IMR-90 (cell line): ENCODE measurements at regions not wholly inside any gene's neighbourhood (a gene's known extent, or its start where the extent isn't known, plus 50 kb on each side); places are given as distances from the start of the nearest gene placed in this dataset.

Source experiments
- ATAC-seq: fragments of 200-7000 bp; cut with Tn5 transposase; 2 replicates; pipeline ENCODE4 v1.9.1; 2020; ENCODE audit warnings: low read depth, mild to moderate bottlenecking, moderate library complexity
- BruUV-seq: library from RNA; stranded (reverse); fragments of 400-500 nt; replicated peaks from 2 replicates; lab custom pipeline; 2021; lab: Mats Ljungman, UMichigan
- CTCF ChIA-PET: fragments of 300-600 bp; formaldehyde crosslinking; extraction: SDS; loops from one replicate; lab custom pipeline; 2021; ENCODE audit warnings: antibody characterized with exemption; lab: Yijun Ruan, JAX
- POLR2A ChIA-PET: fragments of 300-600 bp; sonication (Branson Sonifier 250); formaldehyde crosslinking; loops from one replicate; lab custom pipeline; 2022; ENCODE audit warnings: antibody characterized with exemption; ENCODE audit not compliant: unreplicated experiment; lab: Charles Lee
- DNase-seq: peaks from one replicate; pipeline ENCODE4 v3.0.0; 2013
- H2AFZ ChIP-seq: replicated peaks from 2 replicates; pipeline ENCODE3; 2013; ENCODE audit warnings: low read length, mild to moderate bottlenecking; ENCODE audit not compliant: poor library complexity
- H2AK5ac ChIP-seq: 2 replicates; pipeline ENCODE4 v1.6.1; 2013; ENCODE audit warnings: low read depth, low read length, inconsistent platforms
- H2AK9ac ChIP-seq: replicated peaks from 2 replicates; pipeline ENCODE3; 2013; ENCODE audit warnings: mild to moderate bottlenecking, low read depth, low read length, moderate library complexity; ENCODE audit not compliant: poor library complexity
- H2BK120ac ChIP-seq: 2 replicates; pipeline ENCODE4 v1.6.1; 2013; ENCODE audit warnings: low read depth, low read length, inconsistent platforms
- H2BK15ac ChIP-seq: 3 replicates; pipeline ENCODE4 v1.6.1; 2013; ENCODE audit warnings: low read depth, low read length, inconsistent platforms
- H2BK20ac ChIP-seq: 2 replicates; pipeline ENCODE4 v1.6.1; 2013; ENCODE audit warnings: low read depth, mild to moderate bottlenecking, inconsistent platforms, low read length, moderate library complexity
- H2BK5ac ChIP-seq: 2 replicates; pipeline ENCODE4 v1.6.1; 2013; ENCODE audit warnings: mild to moderate bottlenecking, low read depth, low read length, inconsistent platforms; ENCODE audit not compliant: poor library complexity, severe bottlenecking
- H3K14ac ChIP-seq: replicated peaks from 2 replicates; pipeline ENCODE4 v1.6.1; 2013; ENCODE audit warnings: low read depth, low read length, inconsistent platforms
- H3K18ac ChIP-seq: 2 replicates; pipeline ENCODE4 v1.6.1; 2013; ENCODE audit warnings: low read depth, low read length, control low read depth
- H3K23ac ChIP-seq: 2 replicates; pipeline ENCODE4 v1.6.1; 2013; ENCODE audit warnings: low read depth, low read length, inconsistent platforms
- H3K27ac ChIP-seq: 2 replicates; pipeline ENCODE4 v1.5.1; 2013; ENCODE audit warnings: mild to moderate bottlenecking, control low read depth, low read length; ENCODE audit not compliant: insufficient read depth
- H3K27me3 ChIP-seq: 2 replicates; pipeline ENCODE4 v1.6.1; 2013; ENCODE audit warnings: low read length; ENCODE audit not compliant: control insufficient read depth, insufficient read depth
- H3K36me3 ChIP-seq: 2 replicates; pipeline ENCODE4 v1.6.1; 2013; ENCODE audit warnings: low read length, mixed read lengths; ENCODE audit not compliant: control insufficient read depth, insufficient read depth
- H3K4ac ChIP-seq: 2 replicates; pipeline ENCODE4 v1.6.1; 2013; ENCODE audit warnings: low read depth, low read length, inconsistent platforms
- H3K4me1 ChIP-seq: 2 replicates; pipeline ENCODE4 v1.6.1; 2013; ENCODE audit warnings: low read length, mixed read lengths; ENCODE audit not compliant: control insufficient read depth, insufficient read depth
- H3K4me2 ChIP-seq: 2 replicates; pipeline ENCODE4 v1.6.1; 2013; ENCODE audit warnings: low read depth, mild to moderate bottlenecking, control low read depth, low read length, moderate library complexity
- H3K4me3 ChIP-seq: 2 replicates; pipeline ENCODE4 v1.5.1; 2013; ENCODE audit warnings: low read depth, mild to moderate bottlenecking, control low read depth, low read length, moderate library complexity; ENCODE audit not compliant: insufficient read depth
- H3K56ac ChIP-seq: 2 replicates; pipeline ENCODE4 v1.6.1; 2013; ENCODE audit warnings: low read length, inconsistent platforms; ENCODE audit not compliant: insufficient read depth; ENCODE audit errors: extremely low read depth
- H3K79me1 ChIP-seq, 2 experiments: 2 replicates each; pipeline ENCODE4 v1.6.1; 2013; ENCODE audit warnings: low read length in 2 of 2, inconsistent platforms in 1 of 2, low read depth in 1 of 2
- H3K9ac ChIP-seq: 2 replicates; pipeline ENCODE4 v1.6.1; 2013; ENCODE audit warnings: low read depth, low read length, control low read depth
- H3K9me1 ChIP-seq: 2 replicates; pipeline ENCODE4 v1.6.1; 2013; ENCODE audit warnings: low read length, inconsistent platforms; ENCODE audit not compliant: insufficient read depth
- H3K9me3 ChIP-seq: 2 replicates; pipeline ENCODE4 v1.6.1; 2013; ENCODE audit warnings: low read length; ENCODE audit not compliant: control insufficient read depth, insufficient read depth
- H4K20me1 ChIP-seq: 2 replicates; pipeline ENCODE4 v1.6.1; 2013; ENCODE audit warnings: low read length, inconsistent platforms; ENCODE audit not compliant: insufficient read depth
- H4K5ac ChIP-seq: 2 replicates; pipeline ENCODE4 v1.6.1; 2013; ENCODE audit warnings: mild to moderate bottlenecking, low read depth, low read length, control low read depth
- H4K8ac ChIP-seq, 2 experiments: 2 replicates each; pipeline ENCODE4 v1.6.1; 2013; ENCODE audit warnings: low read depth in 2 of 2, low read length in 2 of 2, control low read depth in 1 of 2, inconsistent platforms in 1 of 2
- H4K91ac ChIP-seq: 2 replicates; pipeline ENCODE4 v1.6.1; 2013; ENCODE audit warnings: low read depth, low read length, inconsistent platforms; ENCODE audit not compliant: insufficient read depth
- BHLHE40 ChIP-seq: fragments of 150-350 bp; IDR thresholded peaks from 2 replicates; pipeline ENCODE4 v1.6.1; 2016; ENCODE audit warnings: mild to moderate bottlenecking, low read depth, low read length
- CEBPB ChIP-seq: IDR thresholded peaks from 2 replicates; pipeline ENCODE4 v1.6.1; 2012; ENCODE audit warnings: low read depth, low read length, improper control_type of control experiment
- CHD1 ChIP-seq: IDR thresholded peaks from 2 replicates; pipeline ENCODE4 v1.6.1; 2012; ENCODE audit warnings: low read depth, low read length, improper control_type of control experiment
- CTCF ChIP-seq: conservative IDR thresholded peaks from 2 replicates; pipeline ENCODE4 v1.5.1; 2012; ENCODE audit warnings: mild to moderate bottlenecking, low read depth, low read length, improper control_type of control experiment
- ELK1 ChIP-seq: fragments of 150-350 bp; IDR thresholded peaks from 2 replicates; pipeline ENCODE4 v1.6.1; 2016; ENCODE audit warnings: low read depth, mild to moderate bottlenecking, low read length, moderate library complexity, borderline replicate concordance
- FOS ChIP-seq: fragments of 150-350 bp; IDR thresholded peaks from 2 replicates; pipeline ENCODE4 v1.6.1; 2016; ENCODE audit warnings: low read depth, low read length
- MAFK ChIP-seq: IDR thresholded peaks from 2 replicates; pipeline ENCODE4 v1.6.1; 2012; ENCODE audit warnings: low read depth, low read length, improper control_type of control experiment
- MAZ ChIP-seq: IDR thresholded peaks from 2 replicates; pipeline ENCODE4 v1.6.1; 2012; ENCODE audit warnings: low read depth, mild to moderate bottlenecking, low read length, improper control_type of control experiment, moderate library complexity, borderline replicate concordance
- MXI1 ChIP-seq: IDR thresholded peaks from 2 replicates; pipeline ENCODE4 v1.6.1; 2012; ENCODE audit warnings: low read depth, mild to moderate bottlenecking, low read length, moderate library complexity, borderline replicate concordance
- NFE2L2 ChIP-seq: fragments of 150-350 bp; IDR thresholded peaks from 2 replicates; pipeline ENCODE4 v1.6.1; 2016; ENCODE audit warnings: low read depth, mild to moderate bottlenecking, low read length
- POLR2A ChIP-seq: IDR thresholded peaks from 2 replicates; pipeline ENCODE4 v1.6.1; 2012; ENCODE audit warnings: mild to moderate bottlenecking, low read depth, low read length
- RAD21 ChIP-seq: IDR thresholded peaks from 2 replicates; pipeline ENCODE4 v1.6.1; 2012; ENCODE audit warnings: low read length, improper control_type of control experiment
- RCOR1 ChIP-seq: IDR thresholded peaks from 2 replicates; pipeline ENCODE4 v1.6.1; 2012; ENCODE audit warnings: mild to moderate bottlenecking, low read length, improper control_type of control experiment; ENCODE audit not compliant: insufficient replicate concordance
- RFX5 ChIP-seq: IDR thresholded peaks from 2 replicates; pipeline ENCODE4 v1.8.0; 2012; ENCODE audit warnings: low read depth, mild to moderate bottlenecking, low read length, moderate library complexity
- SMC3 ChIP-seq: fragments of 150-350 bp; IDR thresholded peaks from 2 replicates; pipeline ENCODE4 v1.6.1; 2016; ENCODE audit warnings: low read depth, mild to moderate bottlenecking, antibody characterized with exemption, low read length, moderate library complexity
- USF2 ChIP-seq: fragments of 150-350 bp; IDR thresholded peaks from 2 replicates; pipeline ENCODE4 v1.6.1; 2017; ENCODE audit warnings: mild to moderate bottlenecking, antibody characterized with exemption, low read length, low read depth
- WGBS, 2 experiments: methylation state at CpG; one replicate each; pipeline versions ENCODE4 v1.1.5 to v1.1.7; 2013; ENCODE audit warnings: missing lambda C conversion rate in 2 of 2; ENCODE audit not compliant: insufficient read length in 1 of 2; ENCODE audit errors: extremely low coverage in 2 of 2; 5-methylcytosine and 5-hydroxymethylcytosine counted together
- dilution Hi-C: fragments of 300-500 bp; cut with HindIII; formaldehyde crosslinking; loops from one replicate; pipeline ENCODE4 v1.14.3; 2018; ENCODE audit warnings: low sequenced_read_pairs; ENCODE audit not compliant: unreplicated experiment
- in situ Hi-C: fragments of 300-500 bp; cut with MboI; formaldehyde crosslinking; loops from 3 replicates; pipeline ENCODE4 v1.14.3; 2019; ENCODE audit warnings: low sequenced_read_pairs, inconsistent platforms, mixed read lengths
- intact Hi-C: fragments of 100-400 bp; cut with micrococcal nuclease; formaldehyde crosslinking; loops from 2 replicates; pipeline ENCODE4 v1.10.0; 2022

- H2AFZ ChIP-seq: no peak overlapping the region
- H2BK5ac ChIP-seq: no peak overlapping the region
- CTCF ChIA-PET: no interaction called here
- no peak overlapping the region for H4K8ac ChIP-seq
- no peak overlapping the region for H3K18ac ChIP-seq
- no peaks in the 10 kb centered on the region for H3K4me1 ChIP-seq
- H3K9me1 ChIP-seq: no peaks in the 10 kb centered on the region
- no peak overlapping the region for H3K23ac ChIP-seq
- H3K27ac ChIP-seq: no peak overlapping the region
- TF ChIP-seq NFE2L2 (no peak), MXI1 (no peak), BHLHE40 (no peak), FOS (no peak), USF2 (no peak), ELK1 (no peak), CHD1 (no peak), RFX5 (no peak), MAZ (no peak), CTCF (no peak), RAD21 (no peak), RCOR1 (no peak), SMC3 (no peak), CEBPB (no peak), MAFK (no peak), POLR2A (no peak)
- in situ Hi-C loops (no loop called here), intact Hi-C loops (no loop called here), dilution Hi-C loops (no loop called here)
- H3K36me3 ChIP-seq: no peaks in the 10 kb centered on the region
- no peaks in the 10 kb centered on the region for H4K20me1 ChIP-seq
- H3K9me3 ChIP-seq: no peaks in the 10 kb centered on the region
- H3K27me3 ChIP-seq: no peaks in the 10 kb centered on the region
- no peaks in the 10 kb centered on the region for H3K79me1 ChIP-seq
- no peak overlapping the region for H2BK20ac ChIP-seq
- no peak overlapping the region for H2BK15ac ChIP-seq
- no peak overlapping the region for H4K5ac ChIP-seq
- no peak overlapping the region for H2AK9ac ChIP-seq
- H3K14ac ChIP-seq: no peak overlapping the region
- DNase-seq: no peak
- H3K56ac ChIP-seq: no peak overlapping the region
- no peak for ATAC-seq
- H3K4ac ChIP-seq: no peak overlapping the region
- no peak overlapping the region for H2BK120ac ChIP-seq
- BruUV-seq: no TSS peak
- no peak overlapping the region for H3K4me2 ChIP-seq
- H2AK5ac ChIP-seq: no peak overlapping the region
- POLR2A ChIA-PET: no interaction called here
- WGBS, 2 experiments: no CpG with 5 or more reads among the region's 7 CpGs
- no peak overlapping the region for H3K4me3 ChIP-seq
- no peak overlapping the region for H3K9ac ChIP-seq
- H4K91ac ChIP-seq: no peak overlapping the region
Measured at GRCh38 chr9:89779405-89780203, 174.8 kb downstream of the GADD45G start.
